K562 (cell line): ENCODE measurements at regions not wholly inside any gene's neighbourhood (a gene's known extent, or its start where the extent isn't known, plus 50 kb on each side); places are given as distances from the start of the nearest gene placed in this dataset.

Experiments used
- POLR2B ChIP-seq: fragments of 450-650 bp; IDR thresholded peaks from 2 replicates; pipeline ENCODE4 v1.6.1; 2018; ENCODE audit warnings: low read depth; ENCODE audit not compliant: partially characterized antibody
- SREBF1 ChIP-seq: fragments of 150-350 bp; IDR thresholded peaks from 2 replicates; pipeline ENCODE4 v1.6.1; 2014; ENCODE audit warnings: antibody characterized with exemption, low read depth, low read length, borderline replicate concordance
- ZFP36 ChIP-seq: fragments of 150-350 bp; IDR thresholded peaks from 2 replicates; pipeline ENCODE4 v1.6.1; 2018; ENCODE audit warnings: low read length, low read depth; ENCODE audit not compliant: partially characterized antibody
- TF ChIP-seq, protein P1 (sequence below): fragments of 150-350 bp; conservative IDR thresholded peaks from 2 replicates; pipeline ENCODE4 v1.6.1; 2014; ENCODE audit warnings: low read length
- TF ChIP-seq, protein P2 (sequence below): fragments of 450-650 bp; IDR thresholded peaks from 2 replicates; pipeline ENCODE4 v1.6.1; 2017; ENCODE audit warnings: antibody characterized with exemption, mild to moderate bottlenecking
- TF ChIP-seq, protein P3 (sequence below): fragments of 450-650 bp; IDR thresholded peaks from 2 replicates; pipeline ENCODE4 v1.6.1; 2018; ENCODE audit not compliant: partially characterized antibody
- TF ChIP-seq, protein P4 (sequence below): fragments of 250-450 bp; sonication (Bioruptor Pico); IDR thresholded peaks from 2 replicates; pipeline ENCODE4 v1.8.0; 2021; ENCODE audit warnings: borderline replicate concordance, mild to moderate bottlenecking, moderate library complexity; ENCODE audit not compliant: poor library complexity, severe bottlenecking

DNA sequence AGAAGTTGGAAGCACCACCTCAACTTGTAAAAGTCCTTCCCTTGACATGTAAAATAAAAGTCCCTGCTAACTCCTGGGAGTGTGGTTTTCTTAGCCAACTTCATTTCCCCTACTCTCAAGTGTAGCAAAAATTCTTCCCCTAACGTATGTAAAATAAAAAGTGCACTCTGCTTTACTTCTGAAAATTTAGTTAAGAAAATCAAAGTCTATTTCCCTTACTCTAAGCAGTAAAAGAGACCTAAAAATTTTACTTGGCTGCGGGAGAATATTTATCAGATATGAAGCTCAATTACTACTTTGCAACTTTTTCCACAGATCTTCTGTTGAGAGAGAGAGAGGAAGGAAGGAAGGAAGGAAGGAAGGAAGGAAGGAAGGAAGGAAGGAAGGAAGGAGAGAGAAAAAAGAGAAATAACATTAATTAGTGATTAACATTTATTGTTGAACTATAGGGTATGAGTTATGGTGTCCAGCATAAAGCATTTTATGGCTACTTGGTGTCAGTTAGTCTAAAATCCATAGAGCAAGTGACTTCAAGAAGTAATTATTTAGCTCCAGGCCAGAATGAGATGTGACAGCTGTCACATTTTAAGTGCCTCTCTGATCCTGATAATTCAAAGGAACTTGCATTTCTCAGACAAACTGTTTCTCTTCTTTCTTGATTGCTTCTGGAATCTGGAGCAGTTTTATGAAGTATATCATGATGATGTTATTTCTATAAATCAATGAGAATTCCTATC, 210.3 kb downstream of the TMX3 start (continued):
- TF ChIP-seq, protein P1, sequence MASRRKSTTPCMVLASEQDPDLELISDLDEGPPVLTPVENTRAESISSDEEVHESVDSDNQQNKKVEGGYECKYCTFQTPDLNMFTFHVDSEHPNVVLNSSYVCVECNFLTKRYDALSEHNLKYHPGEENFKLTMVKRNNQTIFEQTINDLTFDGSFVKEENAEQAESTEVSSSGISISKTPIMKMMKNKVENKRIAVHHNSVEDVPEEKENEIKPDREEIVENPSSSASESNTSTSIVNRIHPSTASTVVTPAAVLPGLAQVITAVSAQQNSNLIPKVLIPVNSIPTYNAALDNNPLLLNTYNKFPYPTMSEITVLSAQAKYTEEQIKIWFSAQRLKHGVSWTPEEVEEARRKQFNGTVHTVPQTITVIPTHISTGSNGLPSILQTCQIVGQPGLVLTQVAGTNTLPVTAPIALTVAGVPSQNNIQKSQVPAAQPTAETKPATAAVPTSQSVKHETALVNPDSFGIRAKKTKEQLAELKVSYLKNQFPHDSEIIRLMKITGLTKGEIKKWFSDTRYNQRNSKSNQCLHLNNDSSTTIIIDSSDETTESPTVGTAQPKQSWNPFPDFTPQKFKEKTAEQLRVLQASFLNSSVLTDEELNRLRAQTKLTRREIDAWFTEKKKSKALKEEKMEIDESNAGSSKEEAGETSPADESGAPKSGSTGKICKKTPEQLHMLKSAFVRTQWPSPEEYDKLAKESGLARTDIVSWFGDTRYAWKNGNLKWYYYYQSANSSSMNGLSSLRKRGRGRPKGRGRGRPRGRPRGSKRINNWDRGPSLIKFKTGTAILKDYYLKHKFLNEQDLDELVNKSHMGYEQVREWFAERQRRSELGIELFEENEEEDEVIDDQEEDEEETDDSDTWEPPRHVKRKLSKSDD: no peak
- TF ChIP-seq POLR2B (no peak), SREBF1 (no peak), ZFP36 (no peak)
- TF ChIP-seq, protein P2, sequence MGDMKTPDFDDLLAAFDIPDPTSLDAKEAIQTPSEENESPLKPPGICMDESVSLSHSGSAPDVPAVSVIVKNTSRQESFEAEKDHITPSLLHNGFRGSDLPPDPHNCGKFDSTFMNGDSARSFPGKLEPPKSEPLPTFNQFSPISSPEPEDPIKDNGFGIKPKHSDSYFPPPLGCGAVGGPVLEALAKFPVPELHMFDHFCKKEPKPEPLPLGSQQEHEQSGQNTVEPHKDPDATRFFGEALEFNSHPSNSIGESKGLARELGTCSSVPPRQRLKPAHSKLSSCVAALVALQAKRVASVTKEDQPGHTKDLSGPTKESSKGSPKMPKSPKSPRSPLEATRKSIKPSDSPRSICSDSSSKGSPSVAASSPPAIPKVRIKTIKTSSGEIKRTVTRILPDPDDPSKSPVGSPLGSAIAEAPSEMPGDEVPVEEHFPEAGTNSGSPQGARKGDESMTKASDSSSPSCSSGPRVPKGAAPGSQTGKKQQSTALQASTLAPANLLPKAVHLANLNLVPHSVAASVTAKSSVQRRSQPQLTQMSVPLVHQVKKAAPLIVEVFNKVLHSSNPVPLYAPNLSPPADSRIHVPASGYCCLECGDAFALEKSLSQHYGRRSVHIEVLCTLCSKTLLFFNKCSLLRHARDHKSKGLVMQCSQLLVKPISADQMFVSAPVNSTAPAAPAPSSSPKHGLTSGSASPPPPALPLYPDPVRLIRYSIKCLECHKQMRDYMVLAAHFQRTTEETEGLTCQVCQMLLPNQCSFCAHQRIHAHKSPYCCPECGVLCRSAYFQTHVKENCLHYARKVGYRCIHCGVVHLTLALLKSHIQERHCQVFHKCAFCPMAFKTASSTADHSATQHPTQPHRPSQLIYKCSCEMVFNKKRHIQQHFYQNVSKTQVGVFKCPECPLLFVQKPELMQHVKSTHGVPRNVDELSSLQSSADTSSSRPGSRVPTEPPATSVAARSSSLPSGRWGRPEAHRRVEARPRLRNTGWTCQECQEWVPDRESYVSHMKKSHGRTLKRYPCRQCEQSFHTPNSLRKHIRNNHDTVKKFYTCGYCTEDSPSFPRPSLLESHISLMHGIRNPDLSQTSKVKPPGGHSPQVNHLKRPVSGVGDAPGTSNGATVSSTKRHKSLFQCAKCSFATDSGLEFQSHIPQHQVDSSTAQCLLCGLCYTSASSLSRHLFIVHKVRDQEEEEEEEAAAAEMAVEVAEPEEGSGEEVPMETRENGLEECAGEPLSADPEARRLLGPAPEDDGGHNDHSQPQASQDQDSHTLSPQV: no peak
- TF ChIP-seq, protein P3, sequence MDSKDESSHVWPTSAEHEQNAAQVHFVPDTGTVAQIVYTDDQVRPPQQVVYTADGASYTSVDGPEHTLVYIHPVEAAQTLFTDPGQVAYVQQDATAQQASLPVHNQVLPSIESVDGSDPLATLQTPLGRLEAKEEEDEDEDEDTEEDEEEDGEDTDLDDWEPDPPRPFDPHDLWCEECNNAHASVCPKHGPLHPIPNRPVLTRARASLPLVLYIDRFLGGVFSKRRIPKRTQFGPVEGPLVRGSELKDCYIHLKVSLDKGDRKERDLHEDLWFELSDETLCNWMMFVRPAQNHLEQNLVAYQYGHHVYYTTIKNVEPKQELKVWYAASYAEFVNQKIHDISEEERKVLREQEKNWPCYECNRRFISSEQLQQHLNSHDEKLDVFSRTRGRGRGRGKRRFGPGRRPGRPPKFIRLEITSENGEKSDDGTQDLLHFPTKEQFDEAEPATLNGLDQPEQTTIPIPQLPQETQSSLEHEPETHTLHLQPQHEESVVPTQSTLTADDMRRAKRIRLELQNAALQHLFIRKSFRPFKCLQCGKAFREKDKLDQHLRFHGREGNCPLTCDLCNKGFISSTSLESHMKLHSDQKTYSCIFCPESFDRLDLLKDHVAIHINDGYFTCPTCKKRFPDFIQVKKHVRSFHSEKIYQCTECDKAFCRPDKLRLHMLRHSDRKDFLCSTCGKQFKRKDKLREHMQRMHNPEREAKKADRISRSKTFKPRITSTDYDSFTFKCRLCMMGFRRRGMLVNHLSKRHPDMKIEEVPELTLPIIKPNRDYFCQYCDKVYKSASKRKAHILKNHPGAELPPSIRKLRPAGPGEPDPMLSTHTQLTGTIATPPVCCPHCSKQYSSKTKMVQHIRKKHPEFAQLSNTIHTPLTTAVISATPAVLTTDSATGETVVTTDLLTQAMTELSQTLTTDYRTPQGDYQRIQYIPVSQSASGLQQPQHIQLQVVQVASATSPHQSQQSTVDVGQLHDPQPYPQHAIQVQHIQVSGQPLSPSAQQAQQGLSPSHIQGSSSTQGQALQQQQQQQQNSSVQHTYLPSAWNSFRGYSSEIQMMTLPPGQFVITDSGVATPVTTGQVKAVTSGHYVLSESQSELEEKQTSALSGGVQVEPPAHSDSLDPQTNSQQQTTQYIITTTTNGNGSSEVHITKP: no peak
- TF ChIP-seq, protein P4, sequence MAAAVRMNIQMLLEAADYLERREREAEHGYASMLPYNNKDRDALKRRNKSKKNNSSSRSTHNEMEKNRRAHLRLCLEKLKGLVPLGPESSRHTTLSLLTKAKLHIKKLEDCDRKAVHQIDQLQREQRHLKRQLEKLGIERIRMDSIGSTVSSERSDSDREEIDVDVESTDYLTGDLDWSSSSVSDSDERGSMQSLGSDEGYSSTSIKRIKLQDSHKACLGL: no peak
